GM12801 (cell line): ENCODE measurements at regions not wholly inside any gene's neighbourhood (a gene's known extent, or its start where the extent isn't known, plus 50 kb on each side); places are given as distances from the start of the nearest gene placed in this dataset.

Experiments used
- CTCF ChIP-seq: IDR thresholded peaks from one replicate; pipeline ENCODE4 v1.5.1; 2011; ENCODE audit warnings: control low read depth; ENCODE audit not compliant: insufficient read length; ENCODE audit errors: extremely low read depth

GRCh38 chr14:105844047-105844630, 317.8 kb downstream of the TMEM121 start:
- TF ChIP-seq CTCF = no peak

- no peak for TF ChIP-seq CTCF
These were observed 318.7 kb downstream of the TMEM121 start for GRCh38 chr14:105844810-105845724.

- no peak for TF ChIP-seq CTCF
These were observed 319.4 kb downstream of the TMEM121 start for GRCh38 chr14:105845725-105846309.

GRCh38 chr14:105846312-105846711, 319.9 kb downstream of the TMEM121 start:
- TF ChIP-seq CTCF = no peak

GRCh38 chr14:105847400-105847799, 321.0 kb downstream of the TMEM121 start:
- TF ChIP-seq CTCF = no peak

- TF ChIP-seq CTCF = no peak
These were observed 322.2 kb downstream of the TMEM121 start for GRCh38 chr14:105848570-105848969.

GRCh38 chr14:105849933-105850626, 323.7 kb downstream of the TMEM121 start:
- no peak for TF ChIP-seq CTCF
